ENCODE measurements at regions not wholly inside any gene's neighbourhood (a gene's known extent, or its start where the extent isn't known, plus 50 kb on each side); places are given as distances from the start of the nearest gene placed in this dataset.

DNA sequence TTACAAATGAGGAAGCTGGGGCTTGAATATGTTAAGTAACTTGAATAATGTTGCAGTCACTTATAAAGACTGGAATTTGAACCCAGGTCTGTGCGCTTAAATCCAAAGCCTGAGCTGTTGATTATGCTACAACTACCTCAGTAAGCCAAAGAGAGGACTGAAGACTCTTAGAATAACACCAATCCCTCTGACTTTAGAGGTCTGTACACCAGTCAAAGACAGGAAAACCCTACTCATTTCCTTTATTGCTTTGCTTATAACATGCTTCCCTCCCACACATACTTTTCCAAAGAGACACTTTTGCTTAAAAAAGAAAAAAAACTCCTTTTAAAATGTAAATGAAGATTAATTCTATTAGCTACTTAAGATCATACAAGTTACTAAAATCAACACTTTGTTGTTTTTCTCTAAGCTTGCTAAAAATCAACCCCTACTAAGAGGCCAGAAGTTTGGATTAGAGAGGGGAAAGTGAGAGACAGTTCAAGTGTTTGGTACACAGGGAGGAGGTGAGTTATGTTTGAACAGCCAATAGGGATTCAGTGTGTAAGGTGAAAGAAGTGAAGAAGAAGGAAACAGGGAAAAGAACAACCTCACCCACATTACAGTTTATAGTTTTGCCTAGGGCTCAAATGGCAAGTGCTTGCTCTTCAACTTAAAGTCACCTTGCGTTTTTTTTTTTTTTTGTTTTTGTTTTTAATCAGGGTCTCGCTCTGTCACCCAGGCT, 74.8 kb downstream of the MDH2 start:
- TF ChIP-seq EZH2phosphoT487 (IDR thresholded peaks at IDR 0.05; ENCODE audit: borderline replicate concordance, low read depth) = no peak
- TF ChIP-seq, protein P1, sequence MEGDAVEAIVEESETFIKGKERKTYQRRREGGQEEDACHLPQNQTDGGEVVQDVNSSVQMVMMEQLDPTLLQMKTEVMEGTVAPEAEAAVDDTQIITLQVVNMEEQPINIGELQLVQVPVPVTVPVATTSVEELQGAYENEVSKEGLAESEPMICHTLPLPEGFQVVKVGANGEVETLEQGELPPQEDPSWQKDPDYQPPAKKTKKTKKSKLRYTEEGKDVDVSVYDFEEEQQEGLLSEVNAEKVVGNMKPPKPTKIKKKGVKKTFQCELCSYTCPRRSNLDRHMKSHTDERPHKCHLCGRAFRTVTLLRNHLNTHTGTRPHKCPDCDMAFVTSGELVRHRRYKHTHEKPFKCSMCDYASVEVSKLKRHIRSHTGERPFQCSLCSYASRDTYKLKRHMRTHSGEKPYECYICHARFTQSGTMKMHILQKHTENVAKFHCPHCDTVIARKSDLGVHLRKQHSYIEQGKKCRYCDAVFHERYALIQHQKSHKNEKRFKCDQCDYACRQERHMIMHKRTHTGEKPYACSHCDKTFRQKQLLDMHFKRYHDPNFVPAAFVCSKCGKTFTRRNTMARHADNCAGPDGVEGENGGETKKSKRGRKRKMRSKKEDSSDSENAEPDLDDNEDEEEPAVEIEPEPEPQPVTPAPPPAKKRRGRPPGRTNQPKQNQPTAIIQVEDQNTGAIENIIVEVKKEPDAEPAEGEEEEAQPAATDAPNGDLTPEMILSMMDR (IDR thresholded peaks at IDR 0.05) = no peak

Measured in SK-N-SH (cell line).